Kidney epithelial cell (primary cell): ENCODE measurements at regions not wholly inside any gene's neighbourhood (a gene's known extent, or its start where the extent isn't known, plus 50 kb on each side); places are given as distances from the start of the nearest gene placed in this dataset.

ENCODE experiments used
- DNase-seq: peaks from one replicate; pipeline ENCODE4 v3.0.0-alpha.2; 2010; ENCODE audit warnings: low read depth
- H3K27me3 ChIP-seq: 2 replicates; pipeline ENCODE4 v1.6.0; 2011; ENCODE audit warnings: low read length; ENCODE audit not compliant: control insufficient read depth, insufficient read depth
- H3K36me3 ChIP-seq: 2 replicates; pipeline ENCODE4 v1.5.1; 2011; ENCODE audit warnings: low read length; ENCODE audit not compliant: control insufficient read depth, insufficient read depth
- H3K4me3 ChIP-seq: 2 replicates; pipeline ENCODE4 v1.5.1; 2011; ENCODE audit warnings: low read depth, mild to moderate bottlenecking, control low read depth, low read length
- CTCF ChIP-seq: IDR thresholded peaks from 2 replicates; pipeline ENCODE4 v1.5.1; 2011; ENCODE audit warnings: mild to moderate bottlenecking, moderate library complexity, low read length, control low read depth, inconsistent platforms; ENCODE audit not compliant: insufficient read depth, poor library complexity, severe bottlenecking

GRCh38 chr13:60324131-60324530 is 72.9 kb upstream of the TDRD3 start:
- TF ChIP-seq CTCF: no peak
- Histone ChIP-seq H3K36me3 (no peaks in the 10 kb centered on the region), H3K4me3 (no peak overlapping the region), H3K27me3 (no peaks in the 10 kb centered on the region)
- DNase-seq: no peak

GRCh38 chr13:60326273-60326672 is 70.7 kb upstream of the TDRD3 start:
- Histone ChIP-seq H3K27me3 (no peaks in the 10 kb centered on the region), H3K36me3 (no peaks in the 10 kb centered on the region), H3K4me3 (no peak overlapping the region)
- TF ChIP-seq CTCF: no peak
- no peak for DNase-seq

GRCh38 chr13:60327511-60327910 is 69.5 kb upstream of the TDRD3 start:
- TF ChIP-seq CTCF: no peak
- no peak for DNase-seq
- Histone ChIP-seq H3K36me3 (no peaks in the 10 kb centered on the region), H3K4me3 (no peak overlapping the region), H3K27me3 (no peaks in the 10 kb centered on the region)

GRCh38 chr13:60328073-60328472 is 68.9 kb upstream of the TDRD3 start:
- H3K36me3 ChIP-seq: no peaks in the 10 kb centered on the region
- no peaks in the 10 kb centered on the region for H3K27me3 ChIP-seq
- no peak overlapping the region for H3K4me3 ChIP-seq
- no peak for DNase-seq
- no peak for TF ChIP-seq CTCF

GRCh38 chr13:60329221-60329923 is 67.6 kb upstream of the TDRD3 start:
- Histone ChIP-seq H3K27me3 (no peaks in the 10 kb centered on the region), H3K4me3 (no peak overlapping the region), H3K36me3 (no peaks in the 10 kb centered on the region)
- no peak for DNase-seq
- peak; percentile 71 for TF ChIP-seq CTCF
